CD4-positive, alpha-beta T cell (primary cell): ENCODE measurements at regions not wholly inside any gene's neighbourhood (a gene's known extent, or its start where the extent isn't known, plus 50 kb on each side); places are given as distances from the start of the nearest gene placed in this dataset.

ENCODE experiments used
- ATAC-seq: fragments of 200-7000 bp; cut with Tn5 transposase; one replicate; pipeline ENCODE4 v1.10.0; 2022; ENCODE audit warnings: mild to moderate bottlenecking; ENCODE audit not compliant: poor library complexity
- CTCF ChIA-PET: fragments of 350-600 bp; sonication (Branson Sonifier 250); formaldehyde crosslinking; loops from one replicate; lab custom pipeline; 2021; ENCODE audit warnings: antibody characterized with exemption, inconsistent platforms; lab: Charles Lee
- POLR2A ChIA-PET: fragments of 350-600 bp; sonication (Branson Sonifier 250); formaldehyde crosslinking; loops from one replicate; lab custom pipeline; 2021; ENCODE audit warnings: antibody characterized with exemption, inconsistent platforms; lab: Charles Lee
- DNase-seq, 14 experiments: peaks; one replicate each; pipeline ENCODE4 v3.0.0-alpha.2; 2013 to 2020; ENCODE audit warnings: mixed read lengths in 2 of 14
- H3K27ac ChIP-seq, 2 donors: one replicate each; pipeline versions ENCODE4 v1.5.1 to v1.7.0; 2013; ENCODE audit warnings: low read length in 2 of 2, low read depth in 1 of 2, mild to moderate bottlenecking in 1 of 2
- H3K27me3 ChIP-seq, 2 experiments: 1 replicate in 1 of 2; 2 replicates in 1 of 2; pipeline versions ENCODE4 v1.6.1 to v1.7.0; 2013; ENCODE audit warnings: low read length in 2 of 2, control low read depth in 1 of 2, mild to moderate bottlenecking in 1 of 2, moderate library complexity in 1 of 2; ENCODE audit not compliant: insufficient read depth in 2 of 2, control insufficient read depth in 1 of 2
- H3K36me3 ChIP-seq: one replicate; pipeline ENCODE4 v1.6.1; 2013; ENCODE audit warnings: low read length, control low read depth; ENCODE audit not compliant: insufficient read depth
- H3K4me1 ChIP-seq: one replicate; pipeline ENCODE4 v1.6.1; 2013; ENCODE audit warnings: low read length, control low read depth; ENCODE audit not compliant: insufficient read depth
- H3K4me3 ChIP-seq: one replicate; pipeline ENCODE4 v1.5.1; 2013; ENCODE audit warnings: mild to moderate bottlenecking, low read length, moderate library complexity
- H3K9me3 ChIP-seq, 2 experiments: 1 replicate in 1 of 2; 2 replicates in 1 of 2; pipeline versions ENCODE4 v1.6.1 to v1.7.0; 2013; ENCODE audit warnings: low read length in 2 of 2, mild to moderate bottlenecking in 2 of 2, control low read depth in 1 of 2, moderate library complexity in 1 of 2; ENCODE audit not compliant: control insufficient read depth in 1 of 2, insufficient read depth in 1 of 2
- H3K27ac Mint-ChIP-seq: one replicate; pipeline ENCODE4 v1.8.0; 2020; ENCODE audit warnings: mixed read lengths
- H3K27me3 Mint-ChIP-seq: one replicate; pipeline ENCODE4 v1.8.0; 2021; ENCODE audit warnings: mixed read lengths
- H3K36me3 Mint-ChIP-seq: one replicate; pipeline ENCODE4 v1.8.0; 2021; ENCODE audit warnings: low read depth, mixed read lengths
- H3K4me1 Mint-ChIP-seq: one replicate; pipeline ENCODE4 v1.8.0; 2021; ENCODE audit warnings: low read depth, mixed read lengths
- H3K4me3 Mint-ChIP-seq: one replicate; pipeline ENCODE4 v1.8.0; 2020; ENCODE audit warnings: mild to moderate bottlenecking, mixed read lengths
- H3K9me3 Mint-ChIP-seq: one replicate; pipeline ENCODE4 v1.8.0; 2020; ENCODE audit warnings: mixed read lengths
- intact Hi-C, 2 experiments: fragments of 100-400 bp; cut with DNase I in 1 of 2; cut with micrococcal nuclease in 1 of 2; formaldehyde crosslinking; loops; one replicate each; pipeline versions ENCODE4 v1.15.1 to v1.9.0; 2023 to 2025; cut with DNase I, micrococcal nuclease
- TF ChIP-seq, protein P1 (sequence below): fragments of 200-600 bp; IDR thresholded peaks from one replicate; pipeline ENCODE4 v1.8.0; 2022; ENCODE audit warnings: antibody characterized with exemption, mild to moderate bottlenecking

DNA sequence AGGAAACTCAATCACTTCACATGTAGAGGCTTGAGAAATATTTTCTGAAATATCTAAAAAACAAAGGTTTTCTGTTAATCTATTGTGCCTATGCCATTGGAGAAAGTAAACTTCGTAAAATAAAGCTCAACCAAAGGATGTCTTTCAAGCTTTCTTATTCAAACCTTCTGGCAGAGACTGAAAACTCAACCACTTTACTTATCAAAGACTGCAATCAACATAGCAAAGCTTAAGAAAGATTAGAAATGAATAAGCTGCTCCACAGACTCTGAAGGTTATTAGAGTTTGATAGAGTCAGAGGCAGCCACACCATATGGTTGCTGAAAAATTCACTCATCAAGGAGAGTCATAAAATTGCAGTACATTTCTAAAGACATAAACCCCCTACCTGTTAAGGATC, 245.8 kb upstream of the MEOX2 start:
- Histone ChIP-seq H3K27ac (no peak overlapping the region), H3K27me3 (no peaks in the 10 kb centered on the region), H3K4me3 (no peak overlapping the region), H3K4me1 (no peaks in the 10 kb centered on the region), H3K36me3 (no peaks in the 10 kb centered on the region), H3K9me3 (no peaks in the 10 kb centered on the region)
- ATAC-seq: no peak
- ChIA-PET CTCF (no interaction called here), POLR2A (no interaction called here)
- Mint-ChIP-seq H3K9me3 (peaks cover 4% of the 10 kb centered on the region), H3K27ac (no peak overlapping the region), H3K4me3 (no peak overlapping the region), H3K4me1 (no peaks in the 10 kb centered on the region), H3K27me3 (no peaks in the 10 kb centered on the region), H3K36me3 (no peaks in the 10 kb centered on the region)
- TF ChIP-seq, protein P1, sequence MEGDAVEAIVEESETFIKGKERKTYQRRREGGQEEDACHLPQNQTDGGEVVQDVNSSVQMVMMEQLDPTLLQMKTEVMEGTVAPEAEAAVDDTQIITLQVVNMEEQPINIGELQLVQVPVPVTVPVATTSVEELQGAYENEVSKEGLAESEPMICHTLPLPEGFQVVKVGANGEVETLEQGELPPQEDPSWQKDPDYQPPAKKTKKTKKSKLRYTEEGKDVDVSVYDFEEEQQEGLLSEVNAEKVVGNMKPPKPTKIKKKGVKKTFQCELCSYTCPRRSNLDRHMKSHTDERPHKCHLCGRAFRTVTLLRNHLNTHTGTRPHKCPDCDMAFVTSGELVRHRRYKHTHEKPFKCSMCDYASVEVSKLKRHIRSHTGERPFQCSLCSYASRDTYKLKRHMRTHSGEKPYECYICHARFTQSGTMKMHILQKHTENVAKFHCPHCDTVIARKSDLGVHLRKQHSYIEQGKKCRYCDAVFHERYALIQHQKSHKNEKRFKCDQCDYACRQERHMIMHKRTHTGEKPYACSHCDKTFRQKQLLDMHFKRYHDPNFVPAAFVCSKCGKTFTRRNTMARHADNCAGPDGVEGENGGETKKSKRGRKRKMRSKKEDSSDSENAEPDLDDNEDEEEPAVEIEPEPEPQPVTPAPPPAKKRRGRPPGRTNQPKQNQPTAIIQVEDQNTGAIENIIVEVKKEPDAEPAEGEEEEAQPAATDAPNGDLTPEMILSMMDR: no peak
- intact Hi-C loops: no loop called here
- DNase-seq: no peak

DNA sequence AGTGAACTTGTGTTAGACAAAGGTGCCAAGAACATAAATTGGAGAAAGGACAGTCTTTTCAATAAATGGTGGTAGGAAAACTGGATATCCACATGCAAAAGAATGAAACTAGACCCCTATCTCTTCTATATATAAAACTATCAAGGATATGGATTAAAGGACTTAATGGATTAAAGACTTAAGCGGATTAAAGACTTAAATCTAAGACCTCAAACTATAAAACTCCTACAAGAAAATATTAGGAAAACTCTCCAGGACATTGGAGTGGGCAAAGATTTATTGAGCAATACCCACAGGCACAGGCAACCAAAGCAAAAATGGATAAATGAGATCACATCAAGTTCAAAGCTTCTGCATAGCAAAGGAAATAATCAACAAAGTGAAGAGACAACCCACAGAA, 242.9 kb upstream of the MEOX2 start:
- ATAC-seq (no peak), DNase-seq (no peak)
- H3K9me3 ChIP-seq: peaks cover 4% of the 10 kb centered on the region in 2 experiments
- CTCF ChIA-PET: no interaction called here
- H3K27me3 Mint-ChIP-seq: no peaks in the 10 kb centered on the region
- H3K9me3 Mint-ChIP-seq: peaks cover 4% of the 10 kb centered on the region
- TF ChIP-seq, protein P1: no peak
- no peaks in the 10 kb centered on the region for H3K36me3 Mint-ChIP-seq
- no peak overlapping the region for H3K4me3 Mint-ChIP-seq
- no peak overlapping the region for H3K4me3 ChIP-seq
- no peaks in the 10 kb centered on the region for H3K4me1 ChIP-seq
- no peaks in the 10 kb centered on the region for H3K4me1 Mint-ChIP-seq
- POLR2A ChIA-PET: no interaction called here
- intact Hi-C loops: no loop called here
- H3K27ac Mint-ChIP-seq: no peak overlapping the region
- no peaks in the 10 kb centered on the region for H3K36me3 ChIP-seq
- no peaks in the 10 kb centered on the region for H3K27me3 ChIP-seq
- H3K27ac ChIP-seq: no peak overlapping the region

DNA sequence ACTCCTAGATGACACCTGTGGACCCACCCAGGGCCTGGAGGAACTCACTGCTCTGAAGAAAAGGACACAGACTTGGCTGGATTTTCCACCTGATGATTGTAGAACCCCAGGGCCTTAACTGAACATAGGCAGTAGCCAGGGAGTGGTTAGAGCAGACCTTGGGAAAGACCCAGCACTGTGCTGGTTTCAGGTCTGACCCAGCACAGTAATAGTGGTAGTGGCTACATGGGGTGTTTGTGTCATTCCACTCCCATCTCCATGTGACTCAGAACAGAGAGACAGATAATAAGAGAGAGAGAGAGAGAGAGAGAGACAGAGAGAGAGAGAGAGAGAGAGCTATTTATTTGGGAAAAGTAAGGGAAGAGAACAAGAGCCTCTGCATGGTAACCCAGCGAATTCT, 239.1 kb upstream of the MEOX2 start:
- ChIA-PET POLR2A (interaction anchor here (0.7 kb wide), 1 partner anchor 678 kb away, joined by 3 read pairs; no protein-coding TSS in a partner anchor), CTCF (no interaction called here)
- Histone ChIP-seq H3K27ac (no peak overlapping the region), H3K4me3 (no peak overlapping the region), H3K4me1 (no peaks in the 10 kb centered on the region), H3K9me3 (peaks cover 4 to 8% of the 10 kb centered on the region in 2 experiments), H3K27me3 (no peaks in the 10 kb centered on the region), H3K36me3 (no peaks in the 10 kb centered on the region)
- Mint-ChIP-seq H3K9me3 (peaks cover 10% of the 10 kb centered on the region), H3K36me3 (no peaks in the 10 kb centered on the region), H3K27ac (no peak overlapping the region), H3K27me3 (no peaks in the 10 kb centered on the region), H3K4me1 (no peaks in the 10 kb centered on the region), H3K4me3 (no peak overlapping the region)
- no peak for DNase-seq
- no peak for ATAC-seq
- TF ChIP-seq, protein P1: no peak
- intact Hi-C loops: loop anchor here in 1 of 2 experiments (2.0 kb wide), 1 partner anchor 27 kb away; no protein-coding TSS in a partner anchor
